H1 (cell line): ENCODE measurements at regions not wholly inside any gene's neighbourhood (a gene's known extent, or its start where the extent isn't known, plus 50 kb on each side); places are given as distances from the start of the nearest gene placed in this dataset.
"Not testable (repeated sequence)": the region's sequence is repeated elsewhere in the genome, so short reads cannot be mapped to it uniquely, and the experiment has no call there.

Experiments
- CTCF ChIA-PET: fragments of 300-600 bp; sonication (Branson Sonifier 250); formaldehyde crosslinking; loops from one replicate; lab custom pipeline; 2021; ENCODE audit not compliant: partially characterized antibody; lab: Charles Lee
- POLR2A ChIA-PET: fragments of 300-600 bp; sonication (Branson Sonifier 250); formaldehyde crosslinking; loops from one replicate; lab custom pipeline; 2021; ENCODE audit warnings: inconsistent platforms; ENCODE audit not compliant: partially characterized antibody; lab: Charles Lee
- DNase-seq, 2 experiments: peaks; one replicate each; pipeline versions ENCODE4 v3.0.0 to v3.0.0-alpha.2; 2010 to 2022; ENCODE audit warnings: low spot score in 2 of 2, low read depth in 1 of 2, mixed read lengths in 1 of 2
- FAIRE-seq: peaks from 2 replicates; lab custom pipeline; 2011; peaks lifted over from hg19 to GRCh38; lab: Jason Lieb, UNC
- H2AFZ ChIP-seq: 2 replicates; pipeline ENCODE4 v1.8.1; 2012; ENCODE audit warnings: low read length, inconsistent platforms
- H2AK5ac ChIP-seq: 2 replicates; pipeline ENCODE4 v1.6.1; 2013; ENCODE audit warnings: low read depth, low read length
- H2BK120ac ChIP-seq: replicated peaks from 2 replicates; pipeline ENCODE3; 2013; ENCODE audit warnings: low read depth, low read length, inconsistent platforms
- H2BK12ac ChIP-seq: 2 replicates; pipeline ENCODE4 v1.6.1; 2013; ENCODE audit warnings: low read depth, low read length
- H2BK15ac ChIP-seq: 2 replicates; pipeline ENCODE4 v1.6.1; 2013; ENCODE audit warnings: low read length
- H2BK20ac ChIP-seq: 2 replicates; pipeline ENCODE4 v1.6.1; 2013; ENCODE audit warnings: low read length
- H2BK5ac ChIP-seq: 2 replicates; pipeline ENCODE4 v1.6.1; 2013; ENCODE audit warnings: low read depth, low read length
- H3K14ac ChIP-seq: 2 replicates; pipeline ENCODE4 v1.6.1; 2013; ENCODE audit warnings: inconsistent platforms; ENCODE audit not compliant: insufficient read length
- H3K18ac ChIP-seq: 2 replicates; pipeline ENCODE4 v1.6.1; 2013; ENCODE audit warnings: low read length; ENCODE audit errors: extremely low read depth
- H3K23ac ChIP-seq: 2 replicates; pipeline ENCODE4 v1.6.1; 2013; ENCODE audit warnings: inconsistent platforms; ENCODE audit not compliant: insufficient read length
- H3K23me2 ChIP-seq: 2 replicates; pipeline ENCODE4 v1.6.1; 2013; ENCODE audit warnings: low read depth, low read length
- H3K27ac ChIP-seq: 2 replicates; pipeline ENCODE4 v1.6.1; 2011; ENCODE audit warnings: low read depth, low read length, inconsistent platforms
- H3K27me3 ChIP-seq, 4 experiments: replicated peaks in 1 of 4; 1 replicate in 1 of 4; 2 replicates in 3 of 4; pipeline versions ENCODE4 v1.6.1 to v1.8.1; 2011 to 2013; ENCODE audit warnings: low read length in 3 of 4, mild to moderate bottlenecking in 3 of 4, inconsistent platforms in 2 of 4, mixed read lengths in 2 of 4, moderate library complexity in 1 of 4; ENCODE audit not compliant: control insufficient read depth in 3 of 4, insufficient read depth in 3 of 4; ENCODE audit errors: extremely low read depth in 1 of 4
- H3K36me3 ChIP-seq, 4 experiments: 2 replicates each; pipeline versions ENCODE4 v1.6.1 to v1.8.1; 2011 to 2013; ENCODE audit warnings: mild to moderate bottlenecking in 4 of 4, low read length in 3 of 4, moderate library complexity in 2 of 4, control low read depth in 1 of 4, inconsistent platforms in 1 of 4; ENCODE audit not compliant: insufficient read depth in 4 of 4, control insufficient read depth in 2 of 4
- H3K4ac ChIP-seq: replicated peaks from 2 replicates; pipeline ENCODE3; 2013; ENCODE audit warnings: low read length, low read depth, mixed read lengths, inconsistent platforms; ENCODE audit not compliant: insufficient read length
- H3K4me1 ChIP-seq, 4 experiments: replicated peaks in 1 of 4; 1 replicate in 1 of 4; 2 replicates in 3 of 4; pipeline versions ENCODE4 v1.6.1 to v1.8.1; 2011 to 2013; ENCODE audit warnings: low read length in 3 of 4, inconsistent platforms in 2 of 4, mixed read lengths in 1 of 4; ENCODE audit not compliant: insufficient read depth in 4 of 4, control insufficient read depth in 3 of 4
- H3K4me2 ChIP-seq, 2 experiments: 2 replicates each; pipeline versions ENCODE4 v1.6.1 to v1.8.1; 2011 to 2013; ENCODE audit warnings: low read depth in 2 of 2, low read length in 2 of 2, control low read depth in 1 of 2, inconsistent platforms in 1 of 2, mild to moderate bottlenecking in 1 of 2; ENCODE audit not compliant: insufficient read depth in 1 of 2
- H3K4me3 ChIP-seq, 4 experiments: fragments of 200-600, 300-600 bp in 1 of 4; sonication (generic), shearing (Covaris generic), sonication (Bioruptor Twin) in 1 of 4; 2 replicates each; pipeline versions ENCODE4 v1.5.1 to v1.8.1; 2011 to 2016; ENCODE audit warnings: low read length in 4 of 4, low read depth in 3 of 4, control low read depth in 2 of 4, inconsistent platforms in 2 of 4, mild to moderate bottlenecking in 2 of 4, mixed read lengths in 1 of 4, moderate library complexity in 1 of 4; ENCODE audit not compliant: insufficient read depth in 2 of 4; ENCODE audit errors: extremely low read depth in 1 of 4
- H3K56ac ChIP-seq: replicated peaks from 2 replicates; pipeline ENCODE3; 2013; ENCODE audit warnings: low read depth, mild to moderate bottlenecking, mixed read lengths, low read length, inconsistent platforms; ENCODE audit not compliant: insufficient read length
- H3K79me1 ChIP-seq: 2 replicates; pipeline ENCODE4 v1.6.1; 2013; ENCODE audit warnings: low read depth, low read length, control low read depth
- H3K79me2 ChIP-seq, 2 experiments: 2 replicates each; pipeline versions ENCODE4 v1.6.1 to v1.8.1; 2012 to 2013; ENCODE audit warnings: low read length in 2 of 2, mild to moderate bottlenecking in 2 of 2, inconsistent platforms in 1 of 2; ENCODE audit not compliant: insufficient read depth in 2 of 2, control insufficient read depth in 1 of 2
- H3K9ac ChIP-seq, 4 experiments: replicated peaks in 1 of 4; 1 replicate in 1 of 4; 2 replicates in 3 of 4; pipeline versions ENCODE4 v1.6.1 to v1.8.1; 2011 to 2013; ENCODE audit warnings: low read depth in 3 of 4, low read length in 3 of 4, control low read depth in 2 of 4, mild to moderate bottlenecking in 2 of 4, moderate library complexity in 2 of 4, inconsistent platforms in 1 of 4; ENCODE audit errors: extremely low read depth in 1 of 4
- H3K9me3 ChIP-seq, 2 experiments: 2 replicates each; pipeline versions ENCODE4 v1.6.1 to v1.8.1; 2012 to 2013; ENCODE audit warnings: mild to moderate bottlenecking in 2 of 2, moderate library complexity in 2 of 2, control low read depth in 1 of 2, inconsistent platforms in 1 of 2, low read depth in 1 of 2, low read length in 1 of 2, mixed read lengths in 1 of 2; ENCODE audit not compliant: insufficient read depth in 2 of 2
- H4K20me1 ChIP-seq, 2 experiments: replicated peaks in 1 of 2; 2 replicates each; pipeline versions ENCODE3 to v1.8.1; 2011 to 2013; ENCODE audit warnings: inconsistent platforms in 2 of 2, low read length in 2 of 2, mild to moderate bottlenecking in 1 of 2; ENCODE audit not compliant: insufficient read depth in 2 of 2, control insufficient read depth in 1 of 2
- H4K5ac ChIP-seq: 2 replicates; pipeline ENCODE4 v1.6.1; 2013; ENCODE audit warnings: low read length, low read depth, mixed read lengths, inconsistent platforms; ENCODE audit not compliant: insufficient read length
- H4K8ac ChIP-seq: 2 replicates; pipeline ENCODE4 v1.8.0; 2013; ENCODE audit warnings: mild to moderate bottlenecking, moderate library complexity, low read length, inconsistent platforms; ENCODE audit not compliant: insufficient read depth; ENCODE audit errors: extremely low read depth
- H4K91ac ChIP-seq: replicated peaks from 2 replicates; pipeline ENCODE3; 2013; ENCODE audit warnings: low read length, mixed read lengths, inconsistent platforms; ENCODE audit not compliant: insufficient read length
- PHF8 ChIP-seq: fragments of 200-600 bp; sonication (generic); conservative IDR thresholded peaks from 2 replicates; pipeline ENCODE4 v1.7.1; 2012; ENCODE audit warnings: low read depth, mild to moderate bottlenecking, inconsistent platforms, low read length, moderate library complexity
- YY1 ChIP-seq: IDR thresholded peaks from 2 replicates; pipeline ENCODE4 v1.6.1; 2011; ENCODE audit warnings: low read depth, mild to moderate bottlenecking, low read length
- WGBS, 2 experiments: shearing (Covaris generic) in 1 of 2; methylation state at CpG; one replicate each; pipeline versions ENCODE4 v1.1.6 to v1.1.7; 2013 to 2015; ENCODE audit warnings: low lambda C conversion rate in 2 of 2, mixed read lengths in 2 of 2, inconsistent platforms in 1 of 2, low coverage in 1 of 2, missing lambda C conversion rate in 1 of 2; ENCODE audit not compliant: insufficient replicate concordance in 2 of 2, insufficient coverage in 1 of 2, insufficient read length in 1 of 2; ENCODE audit errors: extremely low coverage in 1 of 2, missing lambda C conversion rate in 1 of 2; 5-methylcytosine and 5-hydroxymethylcytosine counted together

DNA sequence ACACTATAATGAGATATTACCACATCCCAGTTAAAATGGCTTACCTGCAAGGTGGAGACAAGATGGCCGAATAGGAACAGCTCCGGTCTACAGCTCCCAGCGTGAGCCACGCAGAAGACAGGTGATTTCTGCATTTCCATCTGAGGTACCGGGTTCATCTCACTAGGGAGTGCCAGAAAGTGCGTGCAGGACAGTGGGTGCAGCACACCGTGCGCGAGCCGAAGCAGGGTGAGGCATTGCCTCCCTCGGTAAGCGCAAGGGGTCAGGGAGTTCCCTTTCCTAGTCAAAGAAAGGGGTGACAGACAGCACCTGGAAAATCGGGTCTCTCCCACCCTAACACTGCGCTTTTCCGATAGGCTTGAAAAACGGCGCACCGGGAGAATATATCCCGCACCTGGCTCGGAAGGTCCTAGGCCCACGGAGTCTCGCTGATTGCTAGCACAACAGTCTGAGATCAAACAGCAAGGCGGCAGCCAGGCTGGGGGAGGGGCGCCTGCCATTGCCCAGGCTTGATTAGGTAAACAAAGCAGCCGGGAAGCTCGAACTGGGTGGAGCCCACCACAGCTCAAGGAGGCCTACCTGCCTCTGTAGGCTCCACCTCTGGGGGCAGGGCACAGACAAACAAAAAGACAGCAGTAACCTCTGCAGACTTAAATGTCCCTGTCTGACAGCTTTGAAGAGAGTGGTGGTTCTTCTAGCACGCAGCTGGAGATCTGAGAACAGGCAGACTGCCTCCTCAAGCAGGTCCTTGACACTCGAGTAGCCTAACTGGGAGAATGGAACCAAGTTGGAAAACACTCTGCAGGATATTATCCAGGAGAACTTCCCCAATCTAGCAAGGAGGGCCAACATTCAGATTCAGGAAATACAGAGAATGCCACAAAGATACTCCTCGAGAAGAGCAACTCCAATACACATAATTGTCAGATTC, 92.5 kb downstream of the DCAF12L1 start:
- H2AK5ac ChIP-seq, H2AFZ ChIP-seq, H2BK12ac ChIP-seq, H2BK20ac ChIP-seq, H3K36me3 ChIP-seq, H3K9me3 ChIP-seq, H2BK120ac ChIP-seq, H3K27me3 ChIP-seq, H3K18ac ChIP-seq, H3K4ac ChIP-seq, H3K4me1 ChIP-seq, H4K5ac ChIP-seq, H3K23ac ChIP-seq, H3K14ac ChIP-seq, FAIRE-seq, H3K23me2 ChIP-seq, H4K91ac ChIP-seq, CTCF ChIA-PET, H4K20me1 ChIP-seq, H3K79me1 ChIP-seq, H3K56ac ChIP-seq, H2BK15ac ChIP-seq: not testable (repeated sequence)
- POLR2A ChIA-PET, result interaction anchor here (0.6 to 1.3 kb wide), 5 partner anchors 8 to 290 kb away, joined by 3 read pairs; partner anchors contain the start of gene DCAF12L1
- H2BK5ac ChIP-seq, result peak overlapping the region; percentile 71; the same call in 1 of the 2 replicates
- H4K8ac ChIP-seq, result peak overlapping the region; percentile 25; the same call in 1 of the 2 replicates
- peak overlapping the region; percentile 28 to 45; a peak in 3 of 4 replicates for H3K4me2 ChIP-seq
- DNase-seq, result peak; percentile 3 to 62
- TF ChIP-seq PHF8 (peak; percentile 49), YY1 (peak; percentile 29)
- H3K79me2 ChIP-seq, result peaks cover 2 to 39% of the 10 kb centered on the region in 2 experiments; a peak in 2 of 4 replicates
- H3K9ac ChIP-seq, result peak overlapping the region; percentile 43 to 94 (median 80)
- peak overlapping the region; percentile 83; the same call in 1 of the 2 replicates for H3K27ac ChIP-seq
- H3K4me3 ChIP-seq, result peak overlapping the region; percentile 59 to 89 (median 64)
- 34% methylated on average over 22 of the region's 29 CpGs; no CpG with 5 or more reads in 1 of the 2 experiments for WGBS, 2 experiments
